ENCODE measurements at regions not wholly inside any gene's neighbourhood (a gene's known extent, or its start where the extent isn't known, plus 50 kb on each side); places are given as distances from the start of the nearest gene placed in this dataset.

DNA sequence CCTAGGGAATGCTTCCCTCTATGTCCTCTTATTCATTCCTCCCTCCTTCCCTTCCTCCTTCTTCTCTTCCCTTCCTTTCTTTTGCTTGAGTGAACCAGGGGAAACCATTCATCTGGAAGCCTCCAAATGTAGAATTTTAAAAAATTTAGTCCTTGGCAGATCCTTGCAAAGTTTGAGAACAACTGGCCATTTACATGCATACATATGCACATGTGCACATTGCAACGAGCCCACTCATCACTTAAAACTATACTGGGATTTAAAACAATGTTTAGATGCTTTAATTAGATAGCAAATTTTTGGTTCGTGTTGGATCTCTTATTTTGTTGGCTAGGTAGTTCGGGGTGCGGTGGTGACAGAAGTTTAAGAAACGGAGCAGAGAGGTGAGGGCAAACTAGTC lies 68.0 kb upstream of the HMGA2 start:
- WGBS: 84% methylated on average over 5 of the region's 5 CpGs

More for the DNA sequence above, 68.0 kb upstream of the HMGA2 start:
- Histone ChIP-seq H3K27ac (ENCODE audit: low read depth in 1 of 2, low read length in 2 of 2) (no peak overlapping the region), H3K27me3 (ENCODE audit: control insufficient read depth in 4 of 4, insufficient read depth in 4 of 4, low read length in 3 of 4) (peaks cover 0 to 8% (median 0%) of the 10 kb centered on the region in 4 donors), H3K9me3 (ENCODE audit: control insufficient read depth in 4 of 4, low read length in 3 of 4) (no peaks in the 10 kb centered on the region), H3K36me3 (ENCODE audit: control insufficient read depth in 4 of 4, insufficient read depth in 3 of 4, low read depth in 1 of 4, low read length in 3 of 4) (no peaks in the 10 kb centered on the region), H3K9ac (ENCODE audit: low read depth in 1 of 2, low read length in 2 of 2) (no peak overlapping the region), H3K4me3 (ENCODE audit: low read depth in 1 of 3, low read length in 3 of 3) (no peak overlapping the region), H3K4me1 (ENCODE audit: control insufficient read depth in 4 of 4, insufficient read depth in 4 of 4, low read length in 3 of 4) (no peaks in the 10 kb centered on the region)
- no peak for DNase-seq (ENCODE audit: low spot score)
- TF ChIP-seq, protein P1, sequence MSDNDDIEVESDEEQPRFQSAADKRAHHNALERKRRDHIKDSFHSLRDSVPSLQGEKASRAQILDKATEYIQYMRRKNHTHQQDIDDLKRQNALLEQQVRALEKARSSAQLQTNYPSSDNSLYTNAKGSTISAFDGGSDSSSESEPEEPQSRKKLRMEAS (IDR thresholded peaks at IDR 0.05): no peak
- TF ChIP-seq JUND (IDR thresholded peaks at IDR 0.05) (no peak), YY1 (IDR thresholded peaks at IDR 0.05) (no peak), SP1 (IDR thresholded peaks at IDR 0.05) (no peak), GABPA (IDR thresholded peaks at IDR 0.05 in 1 of 2, conservative IDR thresholded peaks at IDR 0.05 in 1 of 2) (no peak), FOXA2 (IDR thresholded peaks at IDR 0.05) (no peak), HNF4G (IDR thresholded peaks at IDR 0.05) (no peak), HNF4A (conservative IDR thresholded peaks at IDR 0.05) (no peak), RAD21 (IDR thresholded peaks at IDR 0.05) (no peak), EGR1 (IDR thresholded peaks at IDR 0.05; ENCODE audit: low read depth in 2 of 2) (no peak), TAF1 (conservative IDR thresholded peaks at IDR 0.05) (no peak), NR2F2 (IDR thresholded peaks at IDR 0.05) (no peak), FOXA1 (IDR thresholded peaks at IDR 0.05) (no peak), RXRA (IDR thresholded peaks at IDR 0.05) (no peak)
- TF ChIP-seq, protein P2, sequence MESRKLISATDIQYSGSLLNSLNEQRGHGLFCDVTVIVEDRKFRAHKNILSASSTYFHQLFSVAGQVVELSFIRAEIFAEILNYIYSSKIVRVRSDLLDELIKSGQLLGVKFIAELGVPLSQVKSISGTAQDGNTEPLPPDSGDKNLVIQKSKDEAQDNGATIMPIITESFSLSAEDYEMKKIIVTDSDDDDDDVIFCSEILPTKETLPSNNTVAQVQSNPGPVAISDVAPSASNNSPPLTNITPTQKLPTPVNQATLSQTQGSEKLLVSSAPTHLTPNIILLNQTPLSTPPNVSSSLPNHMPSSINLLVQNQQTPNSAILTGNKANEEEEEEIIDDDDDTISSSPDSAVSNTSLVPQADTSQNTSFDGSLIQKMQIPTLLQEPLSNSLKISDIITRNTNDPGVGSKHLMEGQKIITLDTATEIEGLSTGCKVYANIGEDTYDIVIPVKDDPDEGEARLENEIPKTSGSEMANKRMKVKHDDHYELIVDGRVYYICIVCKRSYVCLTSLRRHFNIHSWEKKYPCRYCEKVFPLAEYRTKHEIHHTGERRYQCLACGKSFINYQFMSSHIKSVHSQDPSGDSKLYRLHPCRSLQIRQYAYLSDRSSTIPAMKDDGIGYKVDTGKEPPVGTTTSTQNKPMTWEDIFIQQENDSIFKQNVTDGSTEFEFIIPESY (IDR thresholded peaks at IDR 0.05): no peak
- TF ChIP-seq, protein P3, sequence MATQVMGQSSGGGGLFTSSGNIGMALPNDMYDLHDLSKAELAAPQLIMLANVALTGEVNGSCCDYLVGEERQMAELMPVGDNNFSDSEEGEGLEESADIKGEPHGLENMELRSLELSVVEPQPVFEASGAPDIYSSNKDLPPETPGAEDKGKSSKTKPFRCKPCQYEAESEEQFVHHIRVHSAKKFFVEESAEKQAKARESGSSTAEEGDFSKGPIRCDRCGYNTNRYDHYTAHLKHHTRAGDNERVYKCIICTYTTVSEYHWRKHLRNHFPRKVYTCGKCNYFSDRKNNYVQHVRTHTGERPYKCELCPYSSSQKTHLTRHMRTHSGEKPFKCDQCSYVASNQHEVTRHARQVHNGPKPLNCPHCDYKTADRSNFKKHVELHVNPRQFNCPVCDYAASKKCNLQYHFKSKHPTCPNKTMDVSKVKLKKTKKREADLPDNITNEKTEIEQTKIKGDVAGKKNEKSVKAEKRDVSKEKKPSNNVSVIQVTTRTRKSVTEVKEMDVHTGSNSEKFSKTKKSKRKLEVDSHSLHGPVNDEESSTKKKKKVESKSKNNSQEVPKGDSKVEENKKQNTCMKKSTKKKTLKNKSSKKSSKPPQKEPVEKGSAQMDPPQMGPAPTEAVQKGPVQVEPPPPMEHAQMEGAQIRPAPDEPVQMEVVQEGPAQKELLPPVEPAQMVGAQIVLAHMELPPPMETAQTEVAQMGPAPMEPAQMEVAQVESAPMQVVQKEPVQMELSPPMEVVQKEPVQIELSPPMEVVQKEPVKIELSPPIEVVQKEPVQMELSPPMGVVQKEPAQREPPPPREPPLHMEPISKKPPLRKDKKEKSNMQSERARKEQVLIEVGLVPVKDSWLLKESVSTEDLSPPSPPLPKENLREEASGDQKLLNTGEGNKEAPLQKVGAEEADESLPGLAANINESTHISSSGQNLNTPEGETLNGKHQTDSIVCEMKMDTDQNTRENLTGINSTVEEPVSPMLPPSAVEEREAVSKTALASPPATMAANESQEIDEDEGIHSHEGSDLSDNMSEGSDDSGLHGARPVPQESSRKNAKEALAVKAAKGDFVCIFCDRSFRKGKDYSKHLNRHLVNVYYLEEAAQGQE (IDR thresholded peaks at IDR 0.05): no peak
- TF ChIP-seq, protein P4, sequence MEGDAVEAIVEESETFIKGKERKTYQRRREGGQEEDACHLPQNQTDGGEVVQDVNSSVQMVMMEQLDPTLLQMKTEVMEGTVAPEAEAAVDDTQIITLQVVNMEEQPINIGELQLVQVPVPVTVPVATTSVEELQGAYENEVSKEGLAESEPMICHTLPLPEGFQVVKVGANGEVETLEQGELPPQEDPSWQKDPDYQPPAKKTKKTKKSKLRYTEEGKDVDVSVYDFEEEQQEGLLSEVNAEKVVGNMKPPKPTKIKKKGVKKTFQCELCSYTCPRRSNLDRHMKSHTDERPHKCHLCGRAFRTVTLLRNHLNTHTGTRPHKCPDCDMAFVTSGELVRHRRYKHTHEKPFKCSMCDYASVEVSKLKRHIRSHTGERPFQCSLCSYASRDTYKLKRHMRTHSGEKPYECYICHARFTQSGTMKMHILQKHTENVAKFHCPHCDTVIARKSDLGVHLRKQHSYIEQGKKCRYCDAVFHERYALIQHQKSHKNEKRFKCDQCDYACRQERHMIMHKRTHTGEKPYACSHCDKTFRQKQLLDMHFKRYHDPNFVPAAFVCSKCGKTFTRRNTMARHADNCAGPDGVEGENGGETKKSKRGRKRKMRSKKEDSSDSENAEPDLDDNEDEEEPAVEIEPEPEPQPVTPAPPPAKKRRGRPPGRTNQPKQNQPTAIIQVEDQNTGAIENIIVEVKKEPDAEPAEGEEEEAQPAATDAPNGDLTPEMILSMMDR (IDR thresholded peaks at IDR 0.05; ENCODE audit: low read depth, low read length, missing input control): no peak
- TF ChIP-seq, protein P5, sequence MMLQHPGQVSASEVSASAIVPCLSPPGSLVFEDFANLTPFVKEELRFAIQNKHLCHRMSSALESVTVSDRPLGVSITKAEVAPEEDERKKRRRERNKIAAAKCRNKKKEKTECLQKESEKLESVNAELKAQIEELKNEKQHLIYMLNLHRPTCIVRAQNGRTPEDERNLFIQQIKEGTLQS (IDR thresholded peaks at IDR 0.05): no peak

All from liver (tissue), 8 donors.